Transverse colon (tissue), 4 donors: ENCODE measurements at regions not wholly inside any gene's neighbourhood (a gene's known extent, or its start where the extent isn't known, plus 50 kb on each side); places are given as distances from the start of the nearest gene placed in this dataset.

Source experiments
- DNase-seq: peaks from one replicate; pipeline ENCODE4 v3.0.0-alpha.2; 2019
- H3K27ac ChIP-seq, 4 donors: fragments of 200-600 bp; sonication (generic); 2 replicates each; pipeline ENCODE4 v1.5.1; 2016 to 2018; ENCODE audit warnings: inconsistent platforms in 4 of 4
- H3K27me3 ChIP-seq: fragments of 200-600 bp; sonication (generic); 2 replicates; pipeline ENCODE4 v1.5.1; 2017; ENCODE audit warnings: inconsistent platforms
- H3K36me3 ChIP-seq, 4 donors: fragments of 200-600 bp; sonication (generic); 2 replicates each; pipeline ENCODE4 v1.5.1; 2017 to 2019; ENCODE audit warnings: inconsistent platforms in 4 of 4
- H3K4me1 ChIP-seq, 4 donors: fragments of 200-600 bp; sonication (generic); 2 replicates each; pipeline ENCODE4 v1.5.1; 2017 to 2020; ENCODE audit warnings: inconsistent platforms in 4 of 4
- H3K4me3 ChIP-seq, 4 donors: fragments of 200-600 bp; sonication (generic); 1 replicate in 1 of 4; 2 replicates in 3 of 4; pipeline versions ENCODE4 v1.5.1 to v1.6.1; 2017 to 2019; ENCODE audit warnings: inconsistent platforms in 4 of 4
- H3K9me3 ChIP-seq, 2 donors: fragments of 200-600 bp; sonication (generic); 2 replicates each; pipeline ENCODE4 v1.5.1; 2017 to 2019; ENCODE audit warnings: inconsistent platforms in 2 of 2
- CTCF ChIP-seq, 5 experiments: fragments of 200-600 bp in 3 of 5; fragments of 450-650 bp in 2 of 5; sonication (generic) in 3 of 5; IDR thresholded peaks; 1 replicate in 2 of 5; 2 replicates in 3 of 5; pipeline ENCODE4 v1.5.1; 2016 to 2017; ENCODE audit warnings: antibody characterized with exemption in 5 of 5, inconsistent platforms in 3 of 5, mild to moderate bottlenecking in 2 of 5, moderate library complexity in 1 of 5
- EP300 ChIP-seq: sonication (generic); formaldehyde crosslinking; IDR thresholded peaks from one replicate; pipeline ENCODE4 v1.6.1; 2017; ENCODE audit warnings: antibody characterized with exemption, low read depth
- POLR2A ChIP-seq: fragments of 450-650 bp; IDR thresholded peaks from one replicate; pipeline ENCODE4 v1.6.1; 2016; ENCODE audit warnings: antibody characterized with exemption, mild to moderate bottlenecking, moderate library complexity
- POLR2AphosphoS5 ChIP-seq, 3 donors: sonication (generic); formaldehyde crosslinking; IDR thresholded peaks; one replicate each; pipeline ENCODE4 v1.6.1; 2016; ENCODE audit warnings: antibody characterized with exemption in 3 of 3
- WGBS, 2 donors: methylation state at CpG; one replicate each; pipeline ENCODE4 v1.1.5; 2018; ENCODE audit warnings: low coverage in 1 of 2; 5-methylcytosine and 5-hydroxymethylcytosine counted together
- in situ Hi-C, 4 donors: fragments of 200-750 bp; cut with MboI; loops; one replicate each; pipeline versions ENCODE4 v1.15.0 to v1.15.1; 2017; ENCODE audit warnings: low sequenced_read_pairs in 3 of 4, low pct_ligation_motif_present in 1 of 4, low pct_unique_long_range_greater_than_20kb in 1 of 4
- intact Hi-C: fragments of 100-400 bp; cut with DNase I; formaldehyde crosslinking; loops from one replicate; pipeline ENCODE4 v1.15.1; 2023; ENCODE audit warnings: low total_unique reads

- H3K4me1 ChIP-seq, result no peaks in the 10 kb centered on the region
- in situ Hi-C loops, result no loop called here
- TF ChIP-seq EP300 (no peak), POLR2AphosphoS5 (IDR thresholded peaks at IDR 0.05) (no peak), CTCF (IDR thresholded peaks at IDR 0.05) (no peak), POLR2A (no peak)
- no peak overlapping the region for H3K4me3 ChIP-seq
- H3K27me3 ChIP-seq, result no peaks in the 10 kb centered on the region
- 51 to 68% methylated on average over 2 of the region's 2 CpGs for WGBS, 2 donors
- DNase-seq, result no peak
- no peaks in the 10 kb centered on the region for H3K9me3 ChIP-seq
- no peaks in the 10 kb centered on the region for H3K36me3 ChIP-seq
- intact Hi-C loops, result no loop called here
- H3K27ac ChIP-seq, result no peak overlapping the region
These were observed 563.5 kb upstream of the KLHL29 start for GRCh38 chr2:22821458-22821857.

- Histone ChIP-seq H3K9me3 (no peaks in the 10 kb centered on the region), H3K4me3 (no peak overlapping the region), H3K36me3 (no peaks in the 10 kb centered on the region), H3K4me1 (no peaks in the 10 kb centered on the region), H3K27ac (no peak overlapping the region), H3K27me3 (no peaks in the 10 kb centered on the region)
- in situ Hi-C loops, result no loop called here
- intact Hi-C loops, result no loop called here
- 50 to 59% methylated on average over 1 of the region's 1 CpG for WGBS, 2 donors
- no peak for TF ChIP-seq CTCF (IDR thresholded peaks at IDR 0.05)
- no peak for TF ChIP-seq POLR2AphosphoS5 (IDR thresholded peaks at IDR 0.05)
- no peak for TF ChIP-seq POLR2A
- no peak for TF ChIP-seq EP300
- no peak for DNase-seq
These were observed 562.1 kb upstream of the KLHL29 start for GRCh38 chr2:22822835-22823234.

GRCh38 chr2:22824618-22825017, 560.4 kb upstream of the KLHL29 start:
- TF ChIP-seq POLR2A, result no peak
- no peak for TF ChIP-seq EP300
- TF ChIP-seq CTCF (IDR thresholded peaks at IDR 0.05), result no peak
- TF ChIP-seq POLR2AphosphoS5 (IDR thresholded peaks at IDR 0.05), result no peak
- no peak for DNase-seq
- Histone ChIP-seq H3K4me3 (no peak overlapping the region), H3K4me1 (no peaks in the 10 kb centered on the region), H3K27me3 (no peaks in the 10 kb centered on the region), H3K27ac (no peak overlapping the region), H3K36me3 (no peaks in the 10 kb centered on the region), H3K9me3 (no peaks in the 10 kb centered on the region)
- in situ Hi-C loops (no loop called here), intact Hi-C loops (no loop called here)
- WGBS, 2 donors, result 85 to 93% methylated on average over 4 of the region's 4 CpGs

GRCh38 chr2:22826703-22827102, 558.3 kb upstream of the KLHL29 start:
- Histone ChIP-seq H3K4me3 (no peak overlapping the region), H3K4me1 (no peaks in the 10 kb centered on the region), H3K9me3 (no peaks in the 10 kb centered on the region), H3K36me3 (no peaks in the 10 kb centered on the region), H3K27ac (no peak overlapping the region), H3K27me3 (no peaks in the 10 kb centered on the region)
- no peak for DNase-seq
- TF ChIP-seq POLR2AphosphoS5 (IDR thresholded peaks at IDR 0.05) (no peak), CTCF (IDR thresholded peaks at IDR 0.05) (no peak), EP300 (no peak), POLR2A (no peak)
- intact Hi-C loops (no loop called here), in situ Hi-C loops (no loop called here)
- 71 to 78% methylated on average over 1 of the region's 1 CpG for WGBS, 2 donors
